Smooth muscle cell of the brain vasculature (primary cell): ENCODE measurements at regions not wholly inside any gene's neighbourhood (a gene's known extent, or its start where the extent isn't known, plus 50 kb on each side); places are given as distances from the start of the nearest gene placed in this dataset.
A peak's percentile ranks its signal among the peaks of the same experiment; 100 is the strongest.
"Not testable (repeated sequence)": the region's sequence is repeated elsewhere in the genome, so short reads cannot be mapped to it uniquely, and the experiment has no call there.

Experiments used
- DNase-seq: peaks from one replicate; pipeline ENCODE4 v3.0.0-alpha.2; 2012; ENCODE audit warnings: low read depth, low spot score

GRCh38 chr5:91849069-91849468 lies 466.0 kb upstream of the ARRDC3 start:
- no peak for DNase-seq

- DNase-seq = peak; percentile 45
Measured at GRCh38 chr5:91848453-91848852, 465.3 kb upstream of the ARRDC3 start.

DNA sequence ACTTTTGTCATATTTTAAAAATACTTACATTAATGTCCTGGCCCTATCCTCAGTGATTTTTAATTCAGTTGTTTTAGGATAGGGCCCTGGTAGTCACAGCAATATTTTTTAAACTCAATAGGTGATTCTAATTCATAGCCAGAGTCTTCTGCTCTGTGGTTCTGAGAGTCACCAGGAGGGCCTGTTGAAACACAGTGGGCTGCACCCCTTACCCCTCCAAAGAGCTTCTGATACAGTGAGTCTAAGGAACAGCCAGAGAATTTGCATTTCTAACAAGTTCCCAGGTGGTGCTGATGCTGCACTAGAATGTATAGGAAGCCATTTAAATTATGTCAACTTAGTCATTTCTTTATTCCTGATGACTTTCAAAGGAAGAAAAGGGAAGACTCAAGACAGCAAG lies 458.3 kb upstream of the ARRDC3 start:
- no peak for DNase-seq

GRCh38 chr5:91840412-91840811 lies 457.3 kb upstream of the ARRDC3 start:
- DNase-seq = no peak

DNA sequence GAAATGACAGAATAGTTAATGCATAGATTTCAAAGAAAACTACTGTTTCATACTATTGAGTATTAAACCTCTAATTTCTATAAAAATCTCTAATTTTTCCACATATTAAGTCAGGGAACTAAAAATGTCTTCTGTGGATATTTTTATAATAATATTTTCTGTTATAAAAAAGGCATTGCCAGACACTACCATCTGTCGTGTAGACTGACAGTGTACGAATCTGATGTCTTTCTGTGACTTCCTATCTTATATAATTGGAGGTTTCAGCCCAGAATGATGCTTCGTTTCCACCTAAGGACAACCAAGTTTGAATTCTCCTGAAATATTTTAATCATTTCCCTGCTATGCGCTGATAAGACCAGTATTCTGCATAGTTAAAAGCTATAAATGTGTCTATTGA lies 456.6 kb upstream of the ARRDC3 start:
- DNase-seq = no peak

DNA sequence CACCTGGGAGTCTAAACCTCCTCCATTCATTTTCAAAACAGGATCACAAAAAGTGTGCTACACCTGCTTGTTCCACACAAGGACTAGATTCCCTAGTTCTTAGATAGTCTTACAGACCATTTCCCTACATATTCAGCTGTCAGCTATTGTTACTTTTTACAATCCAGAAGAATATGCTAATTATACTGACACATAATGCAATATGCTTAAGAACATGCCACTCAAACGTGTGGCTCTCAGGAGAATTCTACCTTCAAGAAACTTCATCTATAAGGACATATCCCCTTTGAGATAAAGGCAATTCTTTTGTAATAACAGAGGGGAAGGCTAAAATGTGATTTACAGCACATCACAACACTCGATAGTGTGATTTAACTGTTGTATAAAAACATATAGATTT lies 456.1 kb upstream of the ARRDC3 start:
- no peak for DNase-seq

- no peak for DNase-seq
Measured at GRCh38 chr5:91830361-91830953, 447.3 kb upstream of the ARRDC3 start.

GRCh38 chr5:91825618-91826017 lies 442.5 kb upstream of the ARRDC3 start:
- no peak for DNase-seq

DNA sequence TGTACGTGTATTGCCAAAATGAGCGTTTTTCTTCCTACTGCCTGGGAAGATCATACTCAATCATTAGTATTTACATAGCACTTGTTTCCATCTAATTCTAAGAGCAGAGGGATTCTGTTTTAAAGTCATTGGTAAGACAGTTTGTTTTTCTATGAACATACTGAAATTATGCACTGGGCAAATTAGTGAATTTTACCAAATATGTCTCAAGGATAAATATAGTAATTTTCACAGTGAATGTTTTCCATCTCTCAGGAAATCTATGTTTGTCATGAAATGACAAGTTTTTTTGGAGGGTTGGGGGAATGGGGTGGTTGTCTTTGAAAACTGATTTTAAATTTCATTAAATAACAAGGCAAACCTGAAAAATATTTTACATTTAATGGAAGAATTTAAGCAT lies 441.3 kb upstream of the ARRDC3 start:
- no peak for DNase-seq

- no peak for DNase-seq
Measured at GRCh38 chr5:91820874-91821273, 437.8 kb upstream of the ARRDC3 start.

GRCh38 chr5:91816681-91817080 lies 433.6 kb upstream of the ARRDC3 start:
- no peak for DNase-seq

- DNase-seq = no peak
Measured at GRCh38 chr5:91797576-91797975, 414.5 kb upstream of the ARRDC3 start.

DNA sequence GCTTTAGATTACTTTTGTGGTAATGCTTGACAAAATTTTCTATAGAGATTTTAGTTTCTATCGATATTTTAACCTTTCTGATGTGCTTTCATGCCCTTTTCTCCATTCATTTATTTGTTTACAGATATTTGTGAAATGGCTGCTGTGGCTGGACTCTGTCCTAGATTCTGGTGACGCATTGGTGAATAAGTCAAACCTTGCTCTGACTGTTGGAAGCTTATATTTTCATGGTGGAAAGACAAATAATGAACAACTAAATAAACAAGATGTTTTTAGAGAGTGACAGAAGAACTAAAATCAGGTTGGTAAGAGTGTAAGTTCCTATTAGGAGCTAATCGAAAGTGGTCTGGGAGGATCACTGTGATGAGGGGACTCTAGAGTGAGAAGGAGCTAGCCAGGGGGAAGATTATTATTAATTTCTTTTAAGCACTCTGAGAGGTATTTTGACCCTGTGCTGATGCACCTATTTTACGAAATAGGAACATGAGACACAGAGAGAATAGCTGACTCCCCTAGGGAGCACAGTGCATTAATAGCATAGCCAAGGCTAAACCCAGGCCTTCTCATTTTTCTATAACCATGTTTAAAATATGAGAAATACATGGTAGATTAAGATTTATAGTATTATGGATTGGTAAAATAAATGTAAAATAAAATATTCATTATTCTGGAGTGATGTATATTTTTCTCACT lies 411.9 kb upstream of the ARRDC3 start:
- DNase-seq = no peak

DNA sequence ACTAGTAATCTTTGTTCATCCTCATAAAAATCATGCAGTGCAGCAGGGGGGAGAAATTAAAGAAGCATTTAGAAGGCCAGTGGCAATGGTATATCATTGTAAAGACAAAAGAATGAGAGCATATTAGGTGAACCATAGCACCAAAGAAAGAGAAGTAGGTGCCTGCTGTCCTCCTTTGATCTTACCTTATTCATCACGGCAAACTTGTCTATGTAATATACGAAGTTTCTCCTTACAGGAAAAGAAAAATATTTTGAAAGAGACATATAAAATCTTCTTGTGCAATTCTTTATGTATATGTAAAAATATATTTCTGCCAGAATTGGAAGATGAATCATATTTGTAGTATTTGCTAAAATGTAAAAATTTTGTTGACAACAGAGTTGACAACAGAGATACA lies 411.3 kb upstream of the ARRDC3 start:
- no peak for DNase-seq

DNA sequence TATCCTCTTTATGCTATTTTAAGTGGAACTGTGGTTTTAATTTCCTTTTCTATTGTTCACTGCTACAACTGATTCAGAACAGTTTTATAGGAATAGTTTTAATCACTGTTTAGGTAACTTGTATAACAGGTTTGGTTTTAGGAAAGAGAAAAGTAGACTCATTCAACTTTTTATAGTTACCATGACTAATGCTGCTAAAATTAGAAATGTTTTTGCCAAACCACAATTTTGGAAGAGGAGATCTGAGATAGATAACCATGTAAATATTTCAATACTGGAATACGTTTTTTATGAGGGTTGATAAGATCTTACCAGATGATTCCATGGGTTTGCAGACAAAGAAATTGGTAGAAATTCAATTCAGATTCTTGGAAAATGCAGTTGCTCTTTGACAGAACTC lies 404.6 kb upstream of the ARRDC3 start:
- DNase-seq = no peak

GRCh38 chr5:91777671-91778070 lies 394.6 kb upstream of the ARRDC3 start:
- no peak for DNase-seq

GRCh38 chr5:91776249-91776648 lies 393.1 kb upstream of the ARRDC3 start:
- DNase-seq = no peak

DNA sequence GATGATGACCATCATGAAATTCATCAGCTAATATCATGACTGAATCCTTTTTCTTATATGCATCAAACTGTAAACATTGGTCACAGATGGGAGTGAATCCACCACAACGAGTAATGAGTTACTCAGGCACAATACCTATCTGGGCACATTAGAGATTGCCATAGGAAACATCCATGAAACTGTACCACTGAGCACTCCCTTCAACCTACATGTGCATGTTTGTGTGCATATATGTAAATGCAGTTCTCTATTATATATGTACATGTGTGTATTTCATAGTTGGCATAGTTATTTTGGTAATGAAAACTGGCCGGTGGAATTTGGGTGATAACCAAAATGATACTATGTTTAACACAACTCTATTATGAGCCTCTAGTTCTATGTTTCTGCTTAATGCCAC lies 387.3 kb upstream of the ARRDC3 start:
- no peak for DNase-seq

GRCh38 chr5:91757383-91757782 lies 374.3 kb upstream of the ARRDC3 start:
- DNase-seq = not testable (repeated sequence)

DNA sequence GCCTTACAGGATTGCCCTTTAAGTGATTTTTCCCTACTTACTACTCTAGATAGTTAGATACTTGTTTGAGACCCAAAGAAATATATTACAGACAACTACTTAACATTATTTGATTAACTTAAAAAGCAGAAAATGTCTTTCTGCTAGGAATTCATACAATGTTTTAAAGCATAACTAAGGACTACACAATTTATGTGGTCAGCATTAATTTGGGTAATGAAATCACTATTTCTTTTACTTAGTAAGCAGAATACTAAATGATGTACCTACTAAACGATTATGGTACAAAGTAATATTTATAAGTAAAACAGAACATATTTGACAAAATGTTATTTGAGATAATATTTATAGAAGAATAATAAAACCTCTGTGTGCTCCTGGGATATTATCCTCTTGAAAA lies 371.9 kb upstream of the ARRDC3 start:
- no peak for DNase-seq

- not testable (repeated sequence) for DNase-seq
Measured at GRCh38 chr5:91744470-91744869, 361.4 kb upstream of the ARRDC3 start.

- no peak for DNase-seq
Measured at GRCh38 chr5:91742550-91742949, 359.4 kb upstream of the ARRDC3 start.

GRCh38 chr5:91741764-91742505 lies 358.8 kb upstream of the ARRDC3 start:
- DNase-seq = no peak
